ENCODE measurements at regions not wholly inside any gene's neighbourhood (a gene's known extent, or its start where the extent isn't known, plus 50 kb on each side); places are given as distances from the start of the nearest gene placed in this dataset.

- intact Hi-C loops (cut with DNase I): no loop called here
- TF ChIP-seq, protein P1, sequence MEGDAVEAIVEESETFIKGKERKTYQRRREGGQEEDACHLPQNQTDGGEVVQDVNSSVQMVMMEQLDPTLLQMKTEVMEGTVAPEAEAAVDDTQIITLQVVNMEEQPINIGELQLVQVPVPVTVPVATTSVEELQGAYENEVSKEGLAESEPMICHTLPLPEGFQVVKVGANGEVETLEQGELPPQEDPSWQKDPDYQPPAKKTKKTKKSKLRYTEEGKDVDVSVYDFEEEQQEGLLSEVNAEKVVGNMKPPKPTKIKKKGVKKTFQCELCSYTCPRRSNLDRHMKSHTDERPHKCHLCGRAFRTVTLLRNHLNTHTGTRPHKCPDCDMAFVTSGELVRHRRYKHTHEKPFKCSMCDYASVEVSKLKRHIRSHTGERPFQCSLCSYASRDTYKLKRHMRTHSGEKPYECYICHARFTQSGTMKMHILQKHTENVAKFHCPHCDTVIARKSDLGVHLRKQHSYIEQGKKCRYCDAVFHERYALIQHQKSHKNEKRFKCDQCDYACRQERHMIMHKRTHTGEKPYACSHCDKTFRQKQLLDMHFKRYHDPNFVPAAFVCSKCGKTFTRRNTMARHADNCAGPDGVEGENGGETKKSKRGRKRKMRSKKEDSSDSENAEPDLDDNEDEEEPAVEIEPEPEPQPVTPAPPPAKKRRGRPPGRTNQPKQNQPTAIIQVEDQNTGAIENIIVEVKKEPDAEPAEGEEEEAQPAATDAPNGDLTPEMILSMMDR (IDR thresholded peaks at IDR 0.05): no peak
- no peak for TF ChIP-seq POLR2A (IDR thresholded peaks at IDR 0.05)
- TF ChIP-seq EP300 (IDR thresholded peaks at IDR 0.05): no peak
- Histone ChIP-seq H3K27ac (no peak overlapping the region), H3K27me3 (no peaks in the 10 kb centered on the region), H3K9me3 (no peaks in the 10 kb centered on the region), H3K4me3 (no peak overlapping the region), H3K36me3 (no peaks in the 10 kb centered on the region), H3K4me1 (ENCODE audit: insufficient read depth) (no peaks in the 10 kb centered on the region)
- no peak for DNase-seq
- 29 to 50% (median 35%) methylated on average over 6 of the region's 6 CpGs for WGBS, 3 donors
Observed at GRCh38 chr2:60357996-60358395, 195.5 kb downstream of the BCL11A start.

DNA sequence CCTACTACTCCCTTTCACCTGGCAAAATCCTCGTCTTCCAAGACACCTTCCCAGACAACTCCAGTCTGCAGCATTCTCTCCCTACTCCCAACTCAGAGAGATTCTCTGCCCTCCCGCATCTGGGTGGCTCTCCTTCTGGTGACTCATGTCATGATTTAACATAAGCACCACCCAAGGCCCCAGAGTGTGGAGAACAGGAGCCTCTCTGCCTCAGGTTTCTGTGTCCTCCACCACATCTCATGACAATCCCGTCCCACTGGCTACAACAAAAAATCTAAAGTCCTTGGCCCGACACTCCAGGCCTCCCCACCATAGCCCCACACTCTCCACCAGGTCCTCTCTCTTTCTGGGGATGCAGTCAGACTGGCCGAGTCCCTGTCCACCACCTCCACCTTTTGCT, 197.1 kb downstream of the BCL11A start:
- no peak overlapping the region for H3K4me3 ChIP-seq
- 89 to 93% (median 91%) methylated on average over 5 of the region's 5 CpGs for WGBS, 3 donors
- intact Hi-C loops (cut with DNase I): no loop called here
- H3K4me1 ChIP-seq (ENCODE audit: insufficient read depth): no peaks in the 10 kb centered on the region
- DNase-seq: no peak
- no peaks in the 10 kb centered on the region for H3K27me3 ChIP-seq
- no peak overlapping the region for H3K27ac ChIP-seq
- H3K36me3 ChIP-seq: no peaks in the 10 kb centered on the region
- no peaks in the 10 kb centered on the region for H3K9me3 ChIP-seq
- TF ChIP-seq, protein P1 (IDR thresholded peaks at IDR 0.05): no peak
- TF ChIP-seq EP300 (IDR thresholded peaks at IDR 0.05) (no peak), POLR2A (IDR thresholded peaks at IDR 0.05) (no peak)

DNA sequence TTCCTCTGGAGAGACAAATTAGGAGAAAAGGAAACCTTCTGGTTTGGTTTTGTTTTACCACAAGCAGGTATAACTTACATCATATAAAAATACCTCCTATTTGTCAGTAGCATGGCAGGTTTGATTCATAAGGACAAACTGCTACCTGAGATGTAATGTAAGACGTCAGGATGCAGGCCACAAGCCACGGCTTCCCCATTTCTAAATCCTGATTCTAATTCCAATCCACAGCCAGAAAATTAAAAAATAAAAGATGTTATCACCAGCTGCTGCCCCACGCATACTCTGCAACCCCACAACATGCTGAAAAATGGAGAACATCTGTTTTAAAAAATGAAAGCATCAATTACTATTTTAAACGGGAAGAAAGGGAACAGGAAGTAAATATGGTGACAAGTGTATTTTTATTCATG, 197.6 kb downstream of the BCL11A start:
- H3K36me3 ChIP-seq: no peaks in the 10 kb centered on the region
- no peak for DNase-seq
- H3K27me3 ChIP-seq: no peaks in the 10 kb centered on the region
- no peak overlapping the region for H3K27ac ChIP-seq
- H3K4me3 ChIP-seq: no peak overlapping the region
- no peaks in the 10 kb centered on the region for H3K9me3 ChIP-seq
- intact Hi-C loops (cut with DNase I): no loop called here
- TF ChIP-seq, protein P1 (IDR thresholded peaks at IDR 0.05): no peak
- no peak for TF ChIP-seq EP300 (IDR thresholded peaks at IDR 0.05)
- TF ChIP-seq POLR2A (IDR thresholded peaks at IDR 0.05): no peak
- no peaks in the 10 kb centered on the region for H3K4me1 ChIP-seq (ENCODE audit: insufficient read depth)
- WGBS, 3 donors: 47 to 58% (median 56%) methylated on average over 4 of the region's 4 CpGs

GRCh38 chr2:60354713-60355112, 198.7 kb downstream of the BCL11A start:
- no peaks in the 10 kb centered on the region for H3K27me3 ChIP-seq
- 33 to 88% (median 40%) methylated on average over 1 of the region's 1 CpG for WGBS, 3 donors
- TF ChIP-seq, protein P1 (IDR thresholded peaks at IDR 0.05): no peak
- TF ChIP-seq POLR2A (IDR thresholded peaks at IDR 0.05) (no peak), EP300 (IDR thresholded peaks at IDR 0.05) (no peak)
- no peaks in the 10 kb centered on the region for H3K36me3 ChIP-seq
- H3K4me1 ChIP-seq (ENCODE audit: insufficient read depth): no peaks in the 10 kb centered on the region
- no peak overlapping the region for H3K27ac ChIP-seq
- H3K4me3 ChIP-seq: no peak overlapping the region
- no peaks in the 10 kb centered on the region for H3K9me3 ChIP-seq
- intact Hi-C loops (cut with DNase I): no loop called here
- no peak for DNase-seq

DNA sequence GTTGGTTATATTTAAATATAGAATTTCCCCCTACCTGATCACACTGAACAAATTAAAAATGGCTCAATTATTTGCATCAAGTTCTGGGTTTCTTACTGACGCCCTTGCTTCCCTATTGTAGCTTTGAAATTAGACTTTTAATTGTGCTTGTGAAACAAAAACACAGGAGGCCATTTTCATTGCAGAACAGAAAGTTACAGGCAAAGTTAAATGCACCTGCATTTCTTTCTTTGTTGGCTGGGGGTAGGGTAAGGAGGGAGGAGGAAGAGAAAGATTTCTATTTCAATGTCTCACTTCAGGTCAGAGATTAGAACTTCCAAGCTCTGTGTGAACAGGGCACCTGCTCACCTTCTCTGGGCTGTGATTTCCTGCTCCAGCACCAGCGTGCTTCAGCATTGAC, 199.6 kb downstream of the BCL11A start:
- Histone ChIP-seq H3K27ac (no peak overlapping the region), H3K4me3 (no peak overlapping the region), H3K36me3 (no peaks in the 10 kb centered on the region), H3K4me1 (ENCODE audit: insufficient read depth) (no peaks in the 10 kb centered on the region), H3K9me3 (no peaks in the 10 kb centered on the region), H3K27me3 (no peaks in the 10 kb centered on the region)
- intact Hi-C loops (cut with DNase I): no loop called here
- WGBS, 3 donors: 73 to 87% (median 87%) methylated on average over 2 of the region's 2 CpGs
- no peak for DNase-seq
- no peak for TF ChIP-seq POLR2A (IDR thresholded peaks at IDR 0.05)
- TF ChIP-seq, protein P1 (IDR thresholded peaks at IDR 0.05): no peak
- no peak for TF ChIP-seq EP300 (IDR thresholded peaks at IDR 0.05)
